SK-N-SH (cell line): ENCODE measurements at regions not wholly inside any gene's neighbourhood (a gene's known extent, or its start where the extent isn't known, plus 50 kb on each side); places are given as distances from the start of the nearest gene placed in this dataset.

Experiments
- CTCF ChIA-PET: fragments of 300-600, 350-600 bp; formaldehyde crosslinking; extraction: SDS; loops from one replicate; lab custom pipeline; 2021; lab: Yijun Ruan, JAX
- POLR2A ChIA-PET: fragments of 350-600 bp; sonication (Branson Sonifier 250); formaldehyde crosslinking; extraction: SDS; loops from one replicate; lab custom pipeline; 2020; ENCODE audit warnings: antibody characterized with exemption, inconsistent platforms; lab: Yijun Ruan, JAX
- DNase-seq: peaks from one replicate; pipeline ENCODE4 v3.0.0; 2012
- H2AFZ ChIP-seq: fragments of 200-600 bp; sonication (generic); 2 replicates; pipeline ENCODE4 v1.8.1; 2016; ENCODE audit warnings: antibody characterized with exemption, mild to moderate bottlenecking, low read depth
- H3F3A ChIP-seq: fragments of 200-600 bp; sonication (generic); replicated peaks from 2 replicates; pipeline ENCODE3; 2016; ENCODE audit warnings: antibody characterized with exemption, mild to moderate bottlenecking; ENCODE audit not compliant: insufficient read depth
- H3K27ac ChIP-seq, 2 experiments: fragments of 200-500 bp in 1 of 2; fragments of 200-600 bp in 1 of 2; sonication (Bioruptor generic) in 1 of 2; sonication (generic), shearing (Covaris generic) in 1 of 2; 2 replicates each; pipeline versions ENCODE4 v1.5.1 to v1.6.1; 2014 to 2016; ENCODE audit warnings: low read depth in 2 of 2, inconsistent platforms in 1 of 2, low read length in 1 of 2, mild to moderate bottlenecking in 1 of 2, mixed read lengths in 1 of 2
- H3K27me3 ChIP-seq: fragments of 200-600 bp; sonication (generic), shearing (Covaris generic); 2 replicates; pipeline ENCODE4 v1.6.1; 2016; ENCODE audit warnings: mixed run types; ENCODE audit not compliant: insufficient read depth
- H3K36me3 ChIP-seq, 2 experiments: fragments of 200-500 bp in 1 of 2; fragments of 200-600 bp in 1 of 2; sonication (Bioruptor generic) in 1 of 2; sonication (generic) in 1 of 2; replicated peaks in 1 of 2; 2 replicates each; pipeline versions ENCODE3 to v1.5.1; 2014 to 2016; ENCODE audit warnings: low read length in 1 of 2, mild to moderate bottlenecking in 1 of 2; ENCODE audit not compliant: insufficient read depth in 2 of 2, control insufficient read depth in 1 of 2
- H3K4me1 ChIP-seq, 2 experiments: fragments of 200-500 bp in 1 of 2; fragments of 200-600 bp in 1 of 2; sonication (Bioruptor generic) in 1 of 2; sonication (generic), shearing (Covaris generic) in 1 of 2; 2 replicates each; pipeline versions ENCODE4 v1.5.1 to v1.6.1; 2014 to 2016; ENCODE audit warnings: low read depth in 1 of 2, low read length in 1 of 2, mixed run types in 1 of 2; ENCODE audit not compliant: insufficient read depth in 2 of 2, control insufficient read depth in 1 of 2
- H3K4me2 ChIP-seq: fragments of 200-600 bp; sonication (generic), shearing (Covaris generic); 2 replicates; pipeline ENCODE4 v1.6.1; 2017; ENCODE audit warnings: mixed run types
- H3K4me3 ChIP-seq, 2 experiments: fragments of 200-500 bp in 1 of 2; fragments of 200-600 bp in 1 of 2; sonication (Bioruptor generic) in 1 of 2; sonication (generic), shearing (Covaris generic) in 1 of 2; 2 replicates each; pipeline versions ENCODE4 v1.5.1 to v1.8.1; 2014 to 2016; ENCODE audit warnings: low read depth in 2 of 2, inconsistent platforms in 1 of 2, low read length in 1 of 2, mild to moderate bottlenecking in 1 of 2, mixed read lengths in 1 of 2, moderate library complexity in 1 of 2
- H3K79me2 ChIP-seq: fragments of 200-600 bp; sonication (generic); 2 replicates; pipeline ENCODE4 v1.8.1; 2017; ENCODE audit warnings: mild to moderate bottlenecking; ENCODE audit not compliant: insufficient read depth
- H3K9ac ChIP-seq: fragments of 200-600 bp; sonication (generic); 2 replicates; pipeline ENCODE4 v1.6.1; 2017; ENCODE audit warnings: mixed run types
- H3K9me2 ChIP-seq: fragments of 200-600 bp; sonication (generic); 2 replicates; pipeline ENCODE4 v1.6.1; 2017; ENCODE audit warnings: mixed run types
- H3K9me3 ChIP-seq: fragments of 200-600 bp; sonication (generic); 2 replicates; pipeline ENCODE4 v1.6.1; 2017; ENCODE audit warnings: mixed run types, mild to moderate bottlenecking, moderate library complexity
- H4K20me1 ChIP-seq: fragments of 200-600 bp; sonication (generic); 2 replicates; pipeline ENCODE4 v1.6.1; 2017; ENCODE audit warnings: mild to moderate bottlenecking, mixed run types; ENCODE audit not compliant: insufficient read depth
- CTCF ChIP-seq: fragments of 200-600 bp; sonication (generic); IDR thresholded peaks from 2 replicates; pipeline ENCODE4 v1.6.1; 2017; ENCODE audit warnings: antibody characterized with exemption, mild to moderate bottlenecking, moderate library complexity
- EP300 ChIP-seq, 2 experiments: IDR thresholded peaks; 2 replicates each; pipeline versions ENCODE4 v1.4.0 to v1.6.1; 2012; ENCODE audit warnings: borderline replicate concordance in 1 of 2, low read depth in 1 of 2, low read length in 1 of 2
- FOSL2 ChIP-seq: IDR thresholded peaks from 2 replicates; pipeline ENCODE4 v1.4.0; 2012; ENCODE audit warnings: low read depth, mild to moderate bottlenecking, moderate library complexity, borderline replicate concordance
- JUND ChIP-seq: IDR thresholded peaks from 2 replicates; pipeline ENCODE4 v1.4.0; 2012
- MAX ChIP-seq: IDR thresholded peaks from 2 replicates; pipeline ENCODE4 v1.4.0; 2012; ENCODE audit warnings: low read depth
- NFIC ChIP-seq: IDR thresholded peaks from 2 replicates; pipeline ENCODE4 v1.4.0; 2012; ENCODE audit warnings: borderline replicate concordance
- PBX3 ChIP-seq: IDR thresholded peaks from 2 replicates; pipeline ENCODE4; 2012
- REST ChIP-seq: IDR thresholded peaks from 2 replicates; pipeline ENCODE4 v1.6.1; 2012; ENCODE audit warnings: mild to moderate bottlenecking, low read depth, low read length, moderate library complexity
- RXRA ChIP-seq: IDR thresholded peaks from 2 replicates; pipeline ENCODE4 v1.4.0; 2012; ENCODE audit warnings: low read depth, mild to moderate bottlenecking, borderline replicate concordance
- SMC3 ChIP-seq: IDR thresholded peaks from 2 replicates; pipeline ENCODE4 v1.6.1; 2012; ENCODE audit warnings: low read depth, low read length, improper control_type of control experiment
- TCF12 ChIP-seq: IDR thresholded peaks from 2 replicates; pipeline ENCODE4 v1.4.0; 2012
- TEAD4 ChIP-seq: IDR thresholded peaks from 2 replicates; pipeline ENCODE4 v1.4.0; 2012; ENCODE audit warnings: mild to moderate bottlenecking, borderline replicate concordance; ENCODE audit not compliant: insufficient read depth
- USF1 ChIP-seq: IDR thresholded peaks from 2 replicates; pipeline ENCODE4 v1.4.0; 2012; ENCODE audit warnings: low read depth, borderline replicate concordance
- USF2 ChIP-seq: fragments of 150-350 bp; IDR thresholded peaks from 2 replicates; pipeline ENCODE4 v1.6.1; 2017; ENCODE audit warnings: antibody characterized with exemption, low read length, low read depth, borderline replicate concordance
- YY1 ChIP-seq: IDR thresholded peaks from 2 replicates; pipeline ENCODE4 v1.4.0; 2012; ENCODE audit warnings: low read depth, mild to moderate bottlenecking
- WGBS: methylation state at CpG from one replicate; pipeline ENCODE4 v1.1.6; 2017; ENCODE audit warnings: low lambda C conversion rate; 5-methylcytosine and 5-hydroxymethylcytosine counted together

- Histone ChIP-seq H4K20me1 (no peaks in the 10 kb centered on the region), H3K36me3 (no peaks in the 10 kb centered on the region), H3K9ac (peak overlapping the region; percentile 33; the same call in 1 of the 2 replicates), H3K27me3 (no peaks in the 10 kb centered on the region), H3K4me2 (peak overlapping the region; percentile 36), H3K4me3 (no peak overlapping the region), H3K9me3 (no peaks in the 10 kb centered on the region), H3K79me2 (no peaks in the 10 kb centered on the region), H3K27ac (peak overlapping the region; percentile 58 to 65; a peak in 3 of 4 replicates), H2AFZ (peak overlapping the region; percentile 69), H3K4me1 (peaks cover 0 to 14% of the 10 kb centered on the region in 2 experiments; a peak in 3 of 4 replicates), H3F3A (peaks cover 14% of the 10 kb centered on the region), H3K9me2 (no peaks in the 10 kb centered on the region)
- no peak for DNase-seq
- 18% methylated on average over 5 of the region's 5 CpGs for WGBS
- POLR2A ChIA-PET, result no interaction called here
- TF ChIP-seq CTCF, result no peak
- TF ChIP-seq USF2, result no peak
- no peak for TF ChIP-seq YY1
- 0 out of 2 replicates have a peak, but pooled peaks have one; percentile 43 for TF ChIP-seq RXRA
- peak; percentile 58; the same call in 1 of the 2 replicates for TF ChIP-seq TEAD4
- TF ChIP-seq MAX, result peak; percentile 76
- peak; percentile 65 for TF ChIP-seq TCF12
- no peak for TF ChIP-seq USF1
- TF ChIP-seq JUND, result peak; percentile 85
- TF ChIP-seq REST, result 0 out of 2 replicates have a peak, but pooled peaks have one; percentile 38
- TF ChIP-seq EP300 (IDR thresholded peaks at IDR 0.05; ENCODE audit: borderline replicate concordance in 1 of 2, low read depth in 1 of 2, low read length in 1 of 2), result peak in 1 of 2 experiments; percentile 69; a peak in 2 of 4 replicates
- TF ChIP-seq FOSL2, result peak; percentile 91
- TF ChIP-seq PBX3, result peak; percentile 38; the same call in 1 of the 2 replicates
- peak; percentile 94 for TF ChIP-seq NFIC
- TF ChIP-seq SMC3, result no peak
- CTCF ChIA-PET, result interaction anchor here (1.1 kb wide), 2 partner anchors 9 to 18 kb away, joined by 3 read pairs; no protein-coding TSS in a partner anchor
Measured at GRCh38 chr5:145531038-145531734, 304.0 kb downstream of the PRELID2 start.
